ENCODE measurements at regions not wholly inside any gene's neighbourhood (a gene's known extent, or its start where the extent isn't known, plus 50 kb on each side); places are given as distances from the start of the nearest gene placed in this dataset.

GRCh38 chr1:228972576-228972975 lies 237.3 kb downstream of the RHOU start:
- no peak for DNase-seq (ENCODE audit: low read depth, low spot score)
- Histone ChIP-seq H3K4me3 (ENCODE audit: low read depth, low read length) (no peak overlapping the region), H3K27ac (ENCODE audit: low read depth, low read length) (no peak overlapping the region), H3K27me3 (ENCODE audit: control insufficient read depth, insufficient read depth, low read length) (no peaks in the 10 kb centered on the region), H3K9me3 (ENCODE audit: control insufficient read depth, insufficient read depth, low read length) (no peaks in the 10 kb centered on the region)
- CTCF ChIA-PET, result no interaction called here
- POLR2A ChIA-PET, result no interaction called here
- no peak for TF ChIP-seq CTCF (IDR thresholded peaks at IDR 0.05; ENCODE audit: low read depth, low read length)

- ChIA-PET POLR2A (no interaction called here), CTCF (no interaction called here)
- no peaks in the 10 kb centered on the region for H3K9me3 ChIP-seq (ENCODE audit: control insufficient read depth, insufficient read depth, low read length)
- no peak overlapping the region for H3K4me3 ChIP-seq (ENCODE audit: low read depth, low read length)
- H3K27ac ChIP-seq (ENCODE audit: low read depth, low read length), result no peak overlapping the region
- no peak for TF ChIP-seq CTCF (IDR thresholded peaks at IDR 0.05; ENCODE audit: low read depth, low read length)
- no peak for DNase-seq (ENCODE audit: low read depth, low spot score)
- no peaks in the 10 kb centered on the region for H3K27me3 ChIP-seq (ENCODE audit: control insufficient read depth, insufficient read depth, low read length)
Observed at GRCh38 chr1:228974273-228974672, 239.0 kb downstream of the RHOU start.

- ChIA-PET CTCF (interaction anchor here (0.6 kb wide), 1 partner anchor 240 kb away, joined by 7 read pairs; no protein-coding TSS in a partner anchor), POLR2A (no interaction called here)
- no peak overlapping the region for H3K4me3 ChIP-seq (ENCODE audit: low read depth, low read length)
Observed at GRCh38 chr1:228975238-228975907, 240.1 kb downstream of the RHOU start.

GRCh38 chr1:228976316-228976715 lies 241.0 kb downstream of the RHOU start:
- Histone ChIP-seq H3K27me3 (ENCODE audit: control insufficient read depth, insufficient read depth, low read length) (no peaks in the 10 kb centered on the region), H3K9me3 (ENCODE audit: control insufficient read depth, insufficient read depth, low read length) (no peaks in the 10 kb centered on the region), H3K4me3 (ENCODE audit: low read depth, low read length) (no peak overlapping the region), H3K27ac (ENCODE audit: low read depth, low read length) (no peak overlapping the region)
- POLR2A ChIA-PET, result no interaction called here
- CTCF ChIA-PET, result no interaction called here
- no peak for TF ChIP-seq CTCF (IDR thresholded peaks at IDR 0.05; ENCODE audit: low read depth, low read length)
- no peak for DNase-seq (ENCODE audit: low read depth, low spot score)

More at GRCh38 chr1:228975238-228975907, 240.1 kb downstream of the RHOU start:
- Histone ChIP-seq H3K27me3 (ENCODE audit: control insufficient read depth, insufficient read depth, low read length) (no peaks in the 10 kb centered on the region), H3K9me3 (ENCODE audit: control insufficient read depth, insufficient read depth, low read length) (no peaks in the 10 kb centered on the region), H3K27ac (ENCODE audit: low read depth, low read length) (no peak overlapping the region)
- no peak for DNase-seq (ENCODE audit: low read depth, low spot score)
- no peak for TF ChIP-seq CTCF (IDR thresholded peaks at IDR 0.05; ENCODE audit: low read depth, low read length)

- Histone ChIP-seq H3K9me3 (ENCODE audit: control insufficient read depth, insufficient read depth, low read length) (no peaks in the 10 kb centered on the region), H3K4me3 (ENCODE audit: low read depth, low read length) (no peak overlapping the region), H3K27ac (ENCODE audit: low read depth, low read length) (no peak overlapping the region), H3K27me3 (ENCODE audit: control insufficient read depth, insufficient read depth, low read length) (no peaks in the 10 kb centered on the region)
- POLR2A ChIA-PET, result no interaction called here
- DNase-seq (ENCODE audit: low read depth, low spot score), result no peak
- no peak for TF ChIP-seq CTCF (IDR thresholded peaks at IDR 0.05; ENCODE audit: low read depth, low read length)
- CTCF ChIA-PET, result no interaction called here
Observed at GRCh38 chr1:228977307-228977706, 242.0 kb downstream of the RHOU start.

Measured in AG04450 (cell line).